NB4 (cell line): ENCODE measurements at regions not wholly inside any gene's neighbourhood (a gene's known extent, or its start where the extent isn't known, plus 50 kb on each side); places are given as distances from the start of the nearest gene placed in this dataset.

Source experiments
- DNase-seq: peaks from one replicate; pipeline ENCODE4 v3.0.0; 2010; ENCODE audit warnings: low read depth
- H3K4me3 ChIP-seq: one replicate; pipeline ENCODE4 v1.5.1; 2011; ENCODE audit warnings: mild to moderate bottlenecking, low read depth, low read length, moderate library complexity
- CTCF ChIP-seq: IDR thresholded peaks from one replicate; pipeline ENCODE4 v1.5.1; 2012; ENCODE audit warnings: low read depth, low read length
- MAX ChIP-seq: IDR thresholded peaks from 2 replicates; pipeline ENCODE4 v1.6.1; 2011; ENCODE audit warnings: low read depth, low read length
- MYC ChIP-seq: IDR thresholded peaks from 2 replicates; pipeline ENCODE4 v1.6.1; 2011; ENCODE audit warnings: low read depth, low read length
- POLR2A ChIP-seq: IDR thresholded peaks from 2 replicates; pipeline ENCODE4 v1.6.1; 2011; ENCODE audit warnings: mild to moderate bottlenecking; ENCODE audit not compliant: insufficient read length; ENCODE audit errors: extremely low read depth

DNA sequence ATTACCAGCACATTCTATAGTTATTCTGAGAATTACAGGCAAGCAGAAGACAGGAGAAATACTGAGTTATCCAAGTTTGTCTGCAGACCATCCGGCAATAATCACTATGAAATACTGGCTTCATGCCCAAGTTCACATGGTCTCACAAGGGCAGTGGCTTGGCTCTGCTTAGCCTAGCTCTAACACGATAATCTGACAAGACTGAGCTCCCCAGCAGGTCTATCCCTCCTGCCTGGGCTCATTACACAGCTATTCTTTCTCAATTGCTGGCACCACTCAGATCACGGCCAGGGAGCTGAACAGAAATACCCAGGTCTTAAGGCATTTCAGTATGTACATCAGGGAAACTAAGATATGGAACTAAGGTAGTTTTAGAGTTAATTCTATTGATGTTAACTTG lies 361.6 kb upstream of the PCDH20 start:
- TF ChIP-seq MAX (no peak), CTCF (no peak), MYC (no peak), POLR2A (no peak)
- no peak for DNase-seq
- no peak overlapping the region for H3K4me3 ChIP-seq

DNA sequence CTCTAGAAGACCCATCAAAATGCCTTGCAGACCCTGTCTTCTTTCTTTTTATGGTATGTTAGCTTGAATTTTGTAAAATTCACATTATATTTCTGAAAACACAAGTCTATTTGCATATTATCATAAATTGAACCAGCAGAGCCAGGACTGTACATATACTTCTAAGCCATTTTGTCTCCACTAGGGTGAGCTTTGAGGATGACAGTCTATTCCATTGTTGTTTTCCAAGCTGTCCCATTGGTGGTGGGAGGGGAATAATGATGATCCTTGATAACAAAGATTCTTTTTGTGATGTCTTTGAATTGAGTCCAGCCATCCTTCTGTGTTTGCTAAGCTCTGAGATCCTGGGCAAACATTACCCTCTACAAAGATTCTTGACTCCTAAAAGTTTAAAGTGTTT lies 359.3 kb upstream of the PCDH20 start:
- TF ChIP-seq MAX (no peak), POLR2A (no peak), MYC (no peak), CTCF (no peak)
- H3K4me3 ChIP-seq, result no peak overlapping the region
- no peak for DNase-seq

DNA sequence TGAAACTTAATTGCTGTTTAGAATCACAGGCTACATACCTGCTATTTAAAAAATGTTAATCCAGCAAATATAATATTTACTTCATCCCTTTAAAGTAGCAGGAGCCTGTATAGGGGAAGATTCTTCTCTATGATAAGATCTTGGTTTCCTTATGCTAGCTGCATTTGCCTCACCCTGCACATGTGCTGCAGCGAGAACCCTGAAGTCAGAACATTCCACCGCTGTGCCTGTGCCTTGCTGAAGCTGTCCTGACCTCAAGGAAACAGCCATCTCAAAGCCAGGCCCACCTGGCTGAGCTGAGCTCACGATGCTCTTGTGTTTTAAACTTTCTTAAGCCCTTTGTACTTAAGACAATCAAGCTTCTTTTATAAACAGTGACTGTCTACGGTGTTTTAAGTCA lies 355.0 kb upstream of the PCDH20 start:
- TF ChIP-seq CTCF, result no peak
- no peak for TF ChIP-seq POLR2A
- TF ChIP-seq MYC, result no peak
- TF ChIP-seq MAX, result no peak
- DNase-seq, result no peak
- H3K4me3 ChIP-seq, result no peak overlapping the region

DNA sequence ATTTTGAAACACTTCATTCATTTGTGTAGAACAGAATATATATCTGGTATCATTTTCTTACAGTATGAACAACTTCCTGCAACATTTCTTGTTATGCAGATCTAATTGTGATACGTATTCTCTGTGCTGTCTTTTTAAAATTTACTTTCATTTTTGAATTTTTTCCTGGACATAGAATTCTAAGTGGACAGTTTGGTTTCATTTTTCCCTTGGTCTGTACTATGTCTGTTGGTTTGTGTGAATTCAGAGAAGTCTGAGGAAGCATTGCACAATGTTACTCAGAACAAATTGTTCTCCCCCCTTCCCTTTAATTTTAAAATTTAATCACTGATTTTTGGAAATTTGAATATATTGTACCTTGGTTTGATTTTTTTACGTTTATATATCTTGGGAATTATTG lies 352.5 kb upstream of the PCDH20 start:
- H3K4me3 ChIP-seq, result no peak overlapping the region
- no peak for DNase-seq
- TF ChIP-seq MAX (no peak), CTCF (no peak), MYC (no peak), POLR2A (no peak)

GRCh38 chr13:61766667-61767058 lies 351.0 kb upstream of the PCDH20 start:
- DNase-seq, result no peak
- TF ChIP-seq CTCF (no peak), MYC (no peak), MAX (no peak), POLR2A (no peak)
- no peak overlapping the region for H3K4me3 ChIP-seq

- H3K4me3 ChIP-seq, result no peak overlapping the region
- DNase-seq, result no peak
- TF ChIP-seq MAX (no peak), MYC (no peak), CTCF (no peak), POLR2A (no peak)
Measured at GRCh38 chr13:61765940-61766666, 350.5 kb upstream of the PCDH20 start.
